Stimulated activated naive CD8-positive, alpha-beta T cell treated with anti-CD3 and anti-CD28 coated beads, Interleukin-15, Interleukin-2, amounts not matched to agents 100 ng/mL and 50 ng/mL, for 24 hours (primary cell): ENCODE measurements at regions not wholly inside any gene's neighbourhood (a gene's known extent, or its start where the extent isn't known, plus 50 kb on each side); places are given as distances from the start of the nearest gene placed in this dataset.

Experiments used
- H3K27ac Mint-ChIP-seq: one replicate; pipeline ENCODE4 v1.8.0; 2021; ENCODE audit warnings: mild to moderate bottlenecking, mixed read lengths
- H3K27me3 Mint-ChIP-seq: one replicate; pipeline ENCODE4 v1.8.0; 2021; ENCODE audit warnings: mixed read lengths
- H3K36me3 Mint-ChIP-seq: one replicate; pipeline ENCODE4 v1.8.0; 2021; ENCODE audit warnings: low read depth, mixed read lengths
- H3K4me1 Mint-ChIP-seq: one replicate; pipeline ENCODE4 v1.8.0; 2021; ENCODE audit warnings: low read depth, mixed read lengths
- H3K4me3 Mint-ChIP-seq: one replicate; pipeline ENCODE4 v1.8.0; 2021; ENCODE audit warnings: mild to moderate bottlenecking, mixed read lengths
- H3K9me3 Mint-ChIP-seq: one replicate; pipeline ENCODE4 v1.8.0; 2021; ENCODE audit warnings: mixed read lengths

- no peaks in the 10 kb centered on the region for H3K36me3 Mint-ChIP-seq
- H3K27me3 Mint-ChIP-seq: no peaks in the 10 kb centered on the region
- H3K4me3 Mint-ChIP-seq: no peak overlapping the region
- H3K9me3 Mint-ChIP-seq: no peaks in the 10 kb centered on the region
- H3K27ac Mint-ChIP-seq: no peak overlapping the region
- H3K4me1 Mint-ChIP-seq: no peaks in the 10 kb centered on the region
Observed at GRCh38 chr4:32499171-32499570, 1779.0 kb downstream of the PCDH7 start.

- Mint-ChIP-seq H3K4me1 (no peaks in the 10 kb centered on the region), H3K27me3 (no peaks in the 10 kb centered on the region), H3K4me3 (no peak overlapping the region), H3K36me3 (no peaks in the 10 kb centered on the region), H3K27ac (no peak overlapping the region), H3K9me3 (peaks cover 4% of the 10 kb centered on the region)
Observed at GRCh38 chr4:32503241-32503640, 1783.1 kb downstream of the PCDH7 start.

- Mint-ChIP-seq H3K36me3 (no peaks in the 10 kb centered on the region), H3K27me3 (no peaks in the 10 kb centered on the region), H3K4me1 (no peaks in the 10 kb centered on the region), H3K9me3 (peaks cover 4% of the 10 kb centered on the region), H3K4me3 (no peak overlapping the region), H3K27ac (no peak overlapping the region)
Observed at GRCh38 chr4:32506067-32506466, 1785.9 kb downstream of the PCDH7 start.

- no peaks in the 10 kb centered on the region for H3K4me1 Mint-ChIP-seq
Observed at GRCh38 chr4:32519060-32519459, 1798.9 kb downstream of the PCDH7 start.

GRCh38 chr4:32525420-32525819 lies 1805.3 kb downstream of the PCDH7 start:
- Mint-ChIP-seq H3K9me3 (no peaks in the 10 kb centered on the region), H3K27me3 (no peaks in the 10 kb centered on the region), H3K4me3 (no peak overlapping the region), H3K27ac (no peak overlapping the region), H3K36me3 (no peaks in the 10 kb centered on the region), H3K4me1 (no peaks in the 10 kb centered on the region)

More at GRCh38 chr4:32519060-32519459, 1798.9 kb downstream of the PCDH7 start:
- no peak overlapping the region for H3K4me3 Mint-ChIP-seq
- H3K36me3 Mint-ChIP-seq: no peaks in the 10 kb centered on the region
- H3K27ac Mint-ChIP-seq: no peak overlapping the region
- H3K27me3 Mint-ChIP-seq: no peaks in the 10 kb centered on the region
- peaks cover 4% of the 10 kb centered on the region for H3K9me3 Mint-ChIP-seq

- Mint-ChIP-seq H3K4me3 (no peak overlapping the region), H3K27ac (no peak overlapping the region), H3K4me1 (no peaks in the 10 kb centered on the region), H3K9me3 (no peaks in the 10 kb centered on the region), H3K27me3 (no peaks in the 10 kb centered on the region), H3K36me3 (no peaks in the 10 kb centered on the region)
Observed at GRCh38 chr4:32544846-32545245, 1824.7 kb downstream of the PCDH7 start.

GRCh38 chr4:32551943-32552342 lies 1831.8 kb downstream of the PCDH7 start:
- Mint-ChIP-seq H3K27me3 (no peaks in the 10 kb centered on the region), H3K4me3 (no peak overlapping the region), H3K36me3 (no peaks in the 10 kb centered on the region), H3K27ac (no peak overlapping the region), H3K9me3 (no peaks in the 10 kb centered on the region), H3K4me1 (no peaks in the 10 kb centered on the region)

GRCh38 chr4:32560306-32560705 lies 1840.1 kb downstream of the PCDH7 start:
- Mint-ChIP-seq H3K9me3 (peaks cover 16% of the 10 kb centered on the region), H3K36me3 (no peaks in the 10 kb centered on the region), H3K4me3 (no peak overlapping the region), H3K27me3 (no peaks in the 10 kb centered on the region), H3K27ac (no peak overlapping the region), H3K4me1 (no peaks in the 10 kb centered on the region)

- H3K4me1 Mint-ChIP-seq: no peaks in the 10 kb centered on the region
Observed at GRCh38 chr4:32562010-32562409, 1841.8 kb downstream of the PCDH7 start.

GRCh38 chr4:32564626-32565025 lies 1844.5 kb downstream of the PCDH7 start:
- no peak overlapping the region for H3K27ac Mint-ChIP-seq
- H3K27me3 Mint-ChIP-seq: no peaks in the 10 kb centered on the region
- H3K4me1 Mint-ChIP-seq: no peaks in the 10 kb centered on the region
- H3K9me3 Mint-ChIP-seq: peaks cover 12% of the 10 kb centered on the region
- no peak overlapping the region for H3K4me3 Mint-ChIP-seq
- no peaks in the 10 kb centered on the region for H3K36me3 Mint-ChIP-seq

More at GRCh38 chr4:32562010-32562409, 1841.8 kb downstream of the PCDH7 start:
- Mint-ChIP-seq H3K9me3 (peaks cover 16% of the 10 kb centered on the region), H3K27ac (no peak overlapping the region), H3K4me3 (no peak overlapping the region), H3K36me3 (no peaks in the 10 kb centered on the region), H3K27me3 (no peaks in the 10 kb centered on the region)

- Mint-ChIP-seq H3K27me3 (no peaks in the 10 kb centered on the region), H3K36me3 (no peaks in the 10 kb centered on the region), H3K9me3 (peaks cover 3% of the 10 kb centered on the region), H3K27ac (no peak overlapping the region), H3K4me3 (no peak overlapping the region), H3K4me1 (no peaks in the 10 kb centered on the region)
Observed at GRCh38 chr4:32569861-32570260, 1849.7 kb downstream of the PCDH7 start.

- H3K4me3 Mint-ChIP-seq: no peak overlapping the region
- no peaks in the 10 kb centered on the region for H3K27me3 Mint-ChIP-seq
- no peaks in the 10 kb centered on the region for H3K36me3 Mint-ChIP-seq
- H3K27ac Mint-ChIP-seq: no peak overlapping the region
- H3K9me3 Mint-ChIP-seq: peaks cover 3% of the 10 kb centered on the region
- no peaks in the 10 kb centered on the region for H3K4me1 Mint-ChIP-seq
Observed at GRCh38 chr4:32572366-32572765, 1852.2 kb downstream of the PCDH7 start.

GRCh38 chr4:32574803-32575202 lies 1854.6 kb downstream of the PCDH7 start:
- no peak overlapping the region for H3K27ac Mint-ChIP-seq
- no peaks in the 10 kb centered on the region for H3K27me3 Mint-ChIP-seq
- H3K4me3 Mint-ChIP-seq: no peak overlapping the region
- peaks cover 6% of the 10 kb centered on the region for H3K9me3 Mint-ChIP-seq
- H3K36me3 Mint-ChIP-seq: no peaks in the 10 kb centered on the region
- no peaks in the 10 kb centered on the region for H3K4me1 Mint-ChIP-seq

GRCh38 chr4:32589097-32589496 lies 1868.9 kb downstream of the PCDH7 start:
- H3K27me3 Mint-ChIP-seq: no peaks in the 10 kb centered on the region
- no peaks in the 10 kb centered on the region for H3K4me1 Mint-ChIP-seq
- H3K9me3 Mint-ChIP-seq: peaks cover 8% of the 10 kb centered on the region
- H3K36me3 Mint-ChIP-seq: no peaks in the 10 kb centered on the region
- no peak overlapping the region for H3K4me3 Mint-ChIP-seq
- H3K27ac Mint-ChIP-seq: no peak overlapping the region

GRCh38 chr4:32589853-32590252 lies 1869.7 kb downstream of the PCDH7 start:
- no peaks in the 10 kb centered on the region for H3K4me1 Mint-ChIP-seq
- no peak overlapping the region for H3K4me3 Mint-ChIP-seq
- no peaks in the 10 kb centered on the region for H3K27me3 Mint-ChIP-seq
- H3K27ac Mint-ChIP-seq: no peak overlapping the region
- peaks cover 5% of the 10 kb centered on the region for H3K9me3 Mint-ChIP-seq
- H3K36me3 Mint-ChIP-seq: no peaks in the 10 kb centered on the region

- H3K4me3 Mint-ChIP-seq: no peak overlapping the region
- no peak overlapping the region for H3K27ac Mint-ChIP-seq
- no peaks in the 10 kb centered on the region for H3K27me3 Mint-ChIP-seq
- H3K4me1 Mint-ChIP-seq: no peaks in the 10 kb centered on the region
- H3K36me3 Mint-ChIP-seq: no peaks in the 10 kb centered on the region
- no peaks in the 10 kb centered on the region for H3K9me3 Mint-ChIP-seq
Observed at GRCh38 chr4:32597354-32597753, 1877.2 kb downstream of the PCDH7 start.
